IMR-90 (cell line): ENCODE measurements at regions not wholly inside any gene's neighbourhood (a gene's known extent, or its start where the extent isn't known, plus 50 kb on each side); places are given as distances from the start of the nearest gene placed in this dataset.

Experiments used
- ATAC-seq: fragments of 200-7000 bp; cut with Tn5 transposase; 2 replicates; pipeline ENCODE4 v1.9.1; 2020; ENCODE audit warnings: low read depth, mild to moderate bottlenecking, moderate library complexity
- BruUV-seq: library from RNA; stranded (reverse); fragments of 400-500 nt; replicated peaks from 2 replicates; lab custom pipeline; 2021; lab: Mats Ljungman, UMichigan
- CTCF ChIA-PET: fragments of 300-600 bp; formaldehyde crosslinking; extraction: SDS; loops from one replicate; lab custom pipeline; 2021; ENCODE audit warnings: antibody characterized with exemption; lab: Yijun Ruan, JAX
- POLR2A ChIA-PET: fragments of 300-600 bp; sonication (Branson Sonifier 250); formaldehyde crosslinking; loops from one replicate; lab custom pipeline; 2022; ENCODE audit warnings: antibody characterized with exemption; ENCODE audit not compliant: unreplicated experiment; lab: Charles Lee
- DNase-seq: peaks from one replicate; pipeline ENCODE4 v3.0.0; 2013
- H2AFZ ChIP-seq: replicated peaks from 2 replicates; pipeline ENCODE3; 2013; ENCODE audit warnings: low read length, mild to moderate bottlenecking; ENCODE audit not compliant: poor library complexity
- H2AK5ac ChIP-seq: 2 replicates; pipeline ENCODE4 v1.6.1; 2013; ENCODE audit warnings: low read depth, low read length, inconsistent platforms
- H2AK9ac ChIP-seq: replicated peaks from 2 replicates; pipeline ENCODE3; 2013; ENCODE audit warnings: mild to moderate bottlenecking, low read depth, low read length, moderate library complexity; ENCODE audit not compliant: poor library complexity
- H2BK120ac ChIP-seq: 2 replicates; pipeline ENCODE4 v1.6.1; 2013; ENCODE audit warnings: low read depth, low read length, inconsistent platforms
- H2BK15ac ChIP-seq: 3 replicates; pipeline ENCODE4 v1.6.1; 2013; ENCODE audit warnings: low read depth, low read length, inconsistent platforms
- H2BK20ac ChIP-seq: 2 replicates; pipeline ENCODE4 v1.6.1; 2013; ENCODE audit warnings: low read depth, mild to moderate bottlenecking, inconsistent platforms, low read length, moderate library complexity
- H2BK5ac ChIP-seq: 2 replicates; pipeline ENCODE4 v1.6.1; 2013; ENCODE audit warnings: mild to moderate bottlenecking, low read depth, low read length, inconsistent platforms; ENCODE audit not compliant: poor library complexity, severe bottlenecking
- H3K14ac ChIP-seq: replicated peaks from 2 replicates; pipeline ENCODE4 v1.6.1; 2013; ENCODE audit warnings: low read depth, low read length, inconsistent platforms
- H3K18ac ChIP-seq: 2 replicates; pipeline ENCODE4 v1.6.1; 2013; ENCODE audit warnings: low read depth, low read length, control low read depth
- H3K23ac ChIP-seq: 2 replicates; pipeline ENCODE4 v1.6.1; 2013; ENCODE audit warnings: low read depth, low read length, inconsistent platforms
- H3K27ac ChIP-seq: 2 replicates; pipeline ENCODE4 v1.5.1; 2013; ENCODE audit warnings: mild to moderate bottlenecking, control low read depth, low read length; ENCODE audit not compliant: insufficient read depth
- H3K27me3 ChIP-seq: 2 replicates; pipeline ENCODE4 v1.6.1; 2013; ENCODE audit warnings: low read length; ENCODE audit not compliant: control insufficient read depth, insufficient read depth
- H3K36me3 ChIP-seq: 2 replicates; pipeline ENCODE4 v1.6.1; 2013; ENCODE audit warnings: low read length, mixed read lengths; ENCODE audit not compliant: control insufficient read depth, insufficient read depth
- H3K4ac ChIP-seq: 2 replicates; pipeline ENCODE4 v1.6.1; 2013; ENCODE audit warnings: low read depth, low read length, inconsistent platforms
- H3K4me1 ChIP-seq: 2 replicates; pipeline ENCODE4 v1.6.1; 2013; ENCODE audit warnings: low read length, mixed read lengths; ENCODE audit not compliant: control insufficient read depth, insufficient read depth
- H3K4me2 ChIP-seq: 2 replicates; pipeline ENCODE4 v1.6.1; 2013; ENCODE audit warnings: low read depth, mild to moderate bottlenecking, control low read depth, low read length, moderate library complexity
- H3K4me3 ChIP-seq: 2 replicates; pipeline ENCODE4 v1.5.1; 2013; ENCODE audit warnings: low read depth, mild to moderate bottlenecking, control low read depth, low read length, moderate library complexity; ENCODE audit not compliant: insufficient read depth
- H3K56ac ChIP-seq: 2 replicates; pipeline ENCODE4 v1.6.1; 2013; ENCODE audit warnings: low read length, inconsistent platforms; ENCODE audit not compliant: insufficient read depth; ENCODE audit errors: extremely low read depth
- H3K79me1 ChIP-seq, 2 experiments: 2 replicates each; pipeline ENCODE4 v1.6.1; 2013; ENCODE audit warnings: low read length in 2 of 2, inconsistent platforms in 1 of 2, low read depth in 1 of 2
- H3K9ac ChIP-seq: 2 replicates; pipeline ENCODE4 v1.6.1; 2013; ENCODE audit warnings: low read depth, low read length, control low read depth
- H3K9me1 ChIP-seq: 2 replicates; pipeline ENCODE4 v1.6.1; 2013; ENCODE audit warnings: low read length, inconsistent platforms; ENCODE audit not compliant: insufficient read depth
- H3K9me3 ChIP-seq: 2 replicates; pipeline ENCODE4 v1.6.1; 2013; ENCODE audit warnings: low read length; ENCODE audit not compliant: control insufficient read depth, insufficient read depth
- H4K20me1 ChIP-seq: 2 replicates; pipeline ENCODE4 v1.6.1; 2013; ENCODE audit warnings: low read length, inconsistent platforms; ENCODE audit not compliant: insufficient read depth
- H4K5ac ChIP-seq: 2 replicates; pipeline ENCODE4 v1.6.1; 2013; ENCODE audit warnings: mild to moderate bottlenecking, low read depth, low read length, control low read depth
- H4K8ac ChIP-seq, 2 experiments: 2 replicates each; pipeline ENCODE4 v1.6.1; 2013; ENCODE audit warnings: low read depth in 2 of 2, low read length in 2 of 2, control low read depth in 1 of 2, inconsistent platforms in 1 of 2
- H4K91ac ChIP-seq: 2 replicates; pipeline ENCODE4 v1.6.1; 2013; ENCODE audit warnings: low read depth, low read length, inconsistent platforms; ENCODE audit not compliant: insufficient read depth
- BHLHE40 ChIP-seq: fragments of 150-350 bp; IDR thresholded peaks from 2 replicates; pipeline ENCODE4 v1.6.1; 2016; ENCODE audit warnings: mild to moderate bottlenecking, low read depth, low read length
- CEBPB ChIP-seq: IDR thresholded peaks from 2 replicates; pipeline ENCODE4 v1.6.1; 2012; ENCODE audit warnings: low read depth, low read length, improper control_type of control experiment
- CHD1 ChIP-seq: IDR thresholded peaks from 2 replicates; pipeline ENCODE4 v1.6.1; 2012; ENCODE audit warnings: low read depth, low read length, improper control_type of control experiment
- CTCF ChIP-seq: conservative IDR thresholded peaks from 2 replicates; pipeline ENCODE4 v1.5.1; 2012; ENCODE audit warnings: mild to moderate bottlenecking, low read depth, low read length, improper control_type of control experiment
- FOS ChIP-seq: fragments of 150-350 bp; IDR thresholded peaks from 2 replicates; pipeline ENCODE4 v1.6.1; 2016; ENCODE audit warnings: low read depth, low read length
- MAFK ChIP-seq: IDR thresholded peaks from 2 replicates; pipeline ENCODE4 v1.6.1; 2012; ENCODE audit warnings: low read depth, low read length, improper control_type of control experiment
- MAZ ChIP-seq: IDR thresholded peaks from 2 replicates; pipeline ENCODE4 v1.6.1; 2012; ENCODE audit warnings: low read depth, mild to moderate bottlenecking, low read length, improper control_type of control experiment, moderate library complexity, borderline replicate concordance
- MXI1 ChIP-seq: IDR thresholded peaks from 2 replicates; pipeline ENCODE4 v1.6.1; 2012; ENCODE audit warnings: low read depth, mild to moderate bottlenecking, low read length, moderate library complexity, borderline replicate concordance
- NFE2L2 ChIP-seq: fragments of 150-350 bp; IDR thresholded peaks from 2 replicates; pipeline ENCODE4 v1.6.1; 2016; ENCODE audit warnings: low read depth, mild to moderate bottlenecking, low read length
- POLR2A ChIP-seq: IDR thresholded peaks from 2 replicates; pipeline ENCODE4 v1.6.1; 2012; ENCODE audit warnings: mild to moderate bottlenecking, low read depth, low read length
- RAD21 ChIP-seq: IDR thresholded peaks from 2 replicates; pipeline ENCODE4 v1.6.1; 2012; ENCODE audit warnings: low read length, improper control_type of control experiment
- RCOR1 ChIP-seq: IDR thresholded peaks from 2 replicates; pipeline ENCODE4 v1.6.1; 2012; ENCODE audit warnings: mild to moderate bottlenecking, low read length, improper control_type of control experiment; ENCODE audit not compliant: insufficient replicate concordance
- RFX5 ChIP-seq: IDR thresholded peaks from 2 replicates; pipeline ENCODE4 v1.8.0; 2012; ENCODE audit warnings: low read depth, mild to moderate bottlenecking, low read length, moderate library complexity
- SMC3 ChIP-seq: fragments of 150-350 bp; IDR thresholded peaks from 2 replicates; pipeline ENCODE4 v1.6.1; 2016; ENCODE audit warnings: low read depth, mild to moderate bottlenecking, antibody characterized with exemption, low read length, moderate library complexity
- USF2 ChIP-seq: fragments of 150-350 bp; IDR thresholded peaks from 2 replicates; pipeline ENCODE4 v1.6.1; 2017; ENCODE audit warnings: mild to moderate bottlenecking, antibody characterized with exemption, low read length, low read depth
- WGBS, 2 experiments: methylation state at CpG; one replicate each; pipeline versions ENCODE4 v1.1.5 to v1.1.7; 2013; ENCODE audit warnings: missing lambda C conversion rate in 2 of 2; ENCODE audit not compliant: insufficient read length in 1 of 2; ENCODE audit errors: extremely low coverage in 2 of 2; 5-methylcytosine and 5-hydroxymethylcytosine counted together
- dilution Hi-C: fragments of 300-500 bp; cut with HindIII; formaldehyde crosslinking; loops from one replicate; pipeline ENCODE4 v1.14.3; 2018; ENCODE audit warnings: low sequenced_read_pairs; ENCODE audit not compliant: unreplicated experiment
- in situ Hi-C: fragments of 300-500 bp; cut with MboI; formaldehyde crosslinking; loops from 3 replicates; pipeline ENCODE4 v1.14.3; 2019; ENCODE audit warnings: low sequenced_read_pairs, inconsistent platforms, mixed read lengths
- intact Hi-C: fragments of 100-400 bp; cut with micrococcal nuclease; formaldehyde crosslinking; loops from 2 replicates; pipeline ENCODE4 v1.10.0; 2022
- TF ChIP-seq, protein P1 (sequence below): fragments of 150-350 bp; IDR thresholded peaks from 2 replicates; pipeline ENCODE4 v1.6.1; 2016; ENCODE audit warnings: low read depth, mild to moderate bottlenecking, low read length, moderate library complexity, borderline replicate concordance

- H3K79me1 ChIP-seq = no peaks in the 10 kb centered on the region
- CTCF ChIA-PET = no interaction called here
- no peaks in the 10 kb centered on the region for H3K36me3 ChIP-seq
- POLR2A ChIA-PET = no interaction called here
- no peak overlapping the region for H3K4me3 ChIP-seq
- intact Hi-C loops = no loop called here
- H3K4me2 ChIP-seq = no peak overlapping the region
- H2BK20ac ChIP-seq = no peak overlapping the region
- no peak overlapping the region for H3K23ac ChIP-seq
- TF ChIP-seq, protein P1, sequence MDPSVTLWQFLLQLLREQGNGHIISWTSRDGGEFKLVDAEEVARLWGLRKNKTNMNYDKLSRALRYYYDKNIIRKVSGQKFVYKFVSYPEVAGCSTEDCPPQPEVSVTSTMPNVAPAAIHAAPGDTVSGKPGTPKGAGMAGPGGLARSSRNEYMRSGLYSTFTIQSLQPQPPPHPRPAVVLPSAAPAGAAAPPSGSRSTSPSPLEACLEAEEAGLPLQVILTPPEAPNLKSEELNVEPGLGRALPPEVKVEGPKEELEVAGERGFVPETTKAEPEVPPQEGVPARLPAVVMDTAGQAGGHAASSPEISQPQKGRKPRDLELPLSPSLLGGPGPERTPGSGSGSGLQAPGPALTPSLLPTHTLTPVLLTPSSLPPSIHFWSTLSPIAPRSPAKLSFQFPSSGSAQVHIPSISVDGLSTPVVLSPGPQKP = no peak
- TF ChIP-seq POLR2A = no peak
- no peak for TF ChIP-seq RAD21
- TF ChIP-seq BHLHE40 = no peak
- TF ChIP-seq CHD1 = no peak
- no peak for TF ChIP-seq FOS
- TF ChIP-seq CTCF = no peak
- no peak for TF ChIP-seq MXI1
- no peak for TF ChIP-seq RFX5
- no peak for TF ChIP-seq MAZ
- TF ChIP-seq NFE2L2 = no peak
- no peak for TF ChIP-seq RCOR1
- no peak for TF ChIP-seq USF2
- no peak for TF ChIP-seq MAFK
- no peak for TF ChIP-seq CEBPB
- TF ChIP-seq SMC3 = no peak
- dilution Hi-C loops = no loop called here
- H2AK5ac ChIP-seq = no peak overlapping the region
- no TSS peak for BruUV-seq
- no peaks in the 10 kb centered on the region; the same call in 1 of the 2 replicates for H3K9me1 ChIP-seq
- peaks cover 3% of the 10 kb centered on the region; the same call in 1 of the 2 replicates for H3K4me1 ChIP-seq
- H4K91ac ChIP-seq = no peak overlapping the region
- no peak overlapping the region for H3K27ac ChIP-seq
- H2BK15ac ChIP-seq = no peak overlapping the region
- no peak overlapping the region for H3K56ac ChIP-seq
- H3K27me3 ChIP-seq = peaks cover 28% of the 10 kb centered on the region
- no peak overlapping the region for H2BK5ac ChIP-seq
- H3K9ac ChIP-seq = no peak overlapping the region
- in situ Hi-C loops = no loop called here
- ATAC-seq (no peak), DNase-seq (peak; percentile 22)
- no peaks in the 10 kb centered on the region for H3K9me3 ChIP-seq
- WGBS, 2 experiments = no CpG with 5 or more reads among the region's 6 CpGs
- no peak overlapping the region for H2BK120ac ChIP-seq
- H3K4ac ChIP-seq = no peak overlapping the region
- no peaks in the 10 kb centered on the region for H4K20me1 ChIP-seq
- no peak overlapping the region for H4K8ac ChIP-seq
- H4K5ac ChIP-seq = no peak overlapping the region
- no peak overlapping the region for H3K18ac ChIP-seq
- no peak overlapping the region for H2AK9ac ChIP-seq
- no peak overlapping the region for H2AFZ ChIP-seq
- no peak overlapping the region for H3K14ac ChIP-seq
Observed at GRCh38 chr2:235234736-235235135, 259.1 kb upstream of the AGAP1 start.
